NK-92 treated with Interleukin-12 subunit alpha and Interleukin-12 subunit beta, amount 100 ng/mL, for 24 hours (cell line): ENCODE measurements at regions not wholly inside any gene's neighbourhood (a gene's known extent, or its start where the extent isn't known, plus 50 kb on each side); places are given as distances from the start of the nearest gene placed in this dataset.

Experiments
- DNase-seq: peaks from one replicate; lab custom pipeline; 2025; lab: John Stamatoyannopoulos, UW

- no peak for DNase-seq
Measured at GRCh38 chr20:50301165-50301564, 110.5 kb downstream of the CEBPB start.

GRCh38 chr20:50301712-50302111 is 111.1 kb downstream of the CEBPB start:
- DNase-seq, result no peak

GRCh38 chr20:50302341-50303057 is 111.9 kb downstream of the CEBPB start:
- DNase-seq, result no peak

GRCh38 chr20:50303573-50304500 is 113.2 kb downstream of the CEBPB start:
- DNase-seq, result no peak

GRCh38 chr20:50304501-50304856 is 113.8 kb downstream of the CEBPB start:
- DNase-seq, result no peak

GRCh38 chr20:50304923-50305635 is 114.4 kb downstream of the CEBPB start:
- no peak for DNase-seq

GRCh38 chr20:50305636-50306477 is 115.2 kb downstream of the CEBPB start:
- DNase-seq, result no peak

- no peak for DNase-seq
Measured at GRCh38 chr20:50306478-50307423, 116.1 kb downstream of the CEBPB start.

GRCh38 chr20:50308166-50308512 is 117.5 kb downstream of the CEBPB start:
- DNase-seq, result no peak

- peak; percentile 73 for DNase-seq
Measured at GRCh38 chr20:50308513-50309279, 118.1 kb downstream of the CEBPB start.

GRCh38 chr20:50309280-50309763 is 118.7 kb downstream of the CEBPB start:
- no peak for DNase-seq

- DNase-seq, result peak; percentile 79
Measured at GRCh38 chr20:50309764-50310672, 119.4 kb downstream of the CEBPB start.

- DNase-seq, result peak; percentile 90
Measured at GRCh38 chr20:50310673-50311051, 120.0 kb downstream of the CEBPB start.

GRCh38 chr20:50311308-50312001 is 120.8 kb downstream of the CEBPB start:
- peak; percentile 39 for DNase-seq

- DNase-seq, result no peak
Measured at GRCh38 chr20:50312002-50312681, 121.5 kb downstream of the CEBPB start.

- peak; percentile 72 for DNase-seq
Measured at GRCh38 chr20:50312682-50313521, 122.3 kb downstream of the CEBPB start.

- DNase-seq, result no peak
Measured at GRCh38 chr20:50313522-50313820, 122.8 kb downstream of the CEBPB start.
